DMS114 treated with DMSO at 0.1 percent for 48 hours (cell line): ENCODE measurements at regions not wholly inside any gene's neighbourhood (a gene's known extent, or its start where the extent isn't known, plus 50 kb on each side); places are given as distances from the start of the nearest gene placed in this dataset.
"Not testable (repeated sequence)": the region's sequence is repeated elsewhere in the genome, so short reads cannot be mapped to it uniquely, and the experiment has no call there.

ENCODE experiments used
- DNase-seq: peaks from one replicate; lab custom pipeline; 2025; ENCODE audit not compliant: unreplicated experiment; lab: John Stamatoyannopoulos, UW

GRCh38 chr6:114714836-114715507 is 372.1 kb upstream of the HS3ST5 start:
- no peak for DNase-seq

GRCh38 chr6:114713690-114714089 is 370.9 kb upstream of the HS3ST5 start:
- DNase-seq = no peak

DNA sequence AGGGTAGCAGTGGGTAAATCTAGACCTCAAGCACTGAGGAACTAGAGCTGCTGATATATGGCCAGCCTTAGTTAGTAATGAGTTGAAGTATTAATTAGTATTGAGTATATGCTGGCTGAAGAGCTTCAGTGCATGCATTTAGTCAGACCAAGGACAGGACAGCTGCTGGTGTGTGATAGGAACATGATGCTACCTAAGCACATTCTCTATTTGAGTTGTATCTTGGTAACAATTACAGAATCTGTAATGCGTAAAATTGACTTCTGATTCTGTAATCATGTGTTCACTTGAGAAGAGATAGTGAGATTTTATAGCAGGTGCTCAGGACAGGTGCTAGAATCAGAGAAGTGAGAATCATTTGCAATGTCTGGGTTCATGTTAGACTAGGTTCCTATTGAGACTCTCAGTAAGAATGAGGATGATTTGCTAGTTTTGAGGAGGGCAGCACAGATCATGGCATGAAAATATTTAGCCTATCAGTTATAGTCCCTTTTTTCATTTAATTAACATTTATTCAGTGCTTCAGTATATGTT is 369.4 kb upstream of the HS3ST5 start:
- no peak for DNase-seq

GRCh38 chr6:114707081-114707620 is 364.3 kb upstream of the HS3ST5 start:
- DNase-seq = no peak

GRCh38 chr6:114690625-114691024 is 347.8 kb upstream of the HS3ST5 start:
- no peak for DNase-seq

GRCh38 chr6:114659513-114659912 is 316.7 kb upstream of the HS3ST5 start:
- no peak for DNase-seq

- no peak for DNase-seq
Observed at GRCh38 chr6:114651611-114652010, 308.8 kb upstream of the HS3ST5 start.

DNA sequence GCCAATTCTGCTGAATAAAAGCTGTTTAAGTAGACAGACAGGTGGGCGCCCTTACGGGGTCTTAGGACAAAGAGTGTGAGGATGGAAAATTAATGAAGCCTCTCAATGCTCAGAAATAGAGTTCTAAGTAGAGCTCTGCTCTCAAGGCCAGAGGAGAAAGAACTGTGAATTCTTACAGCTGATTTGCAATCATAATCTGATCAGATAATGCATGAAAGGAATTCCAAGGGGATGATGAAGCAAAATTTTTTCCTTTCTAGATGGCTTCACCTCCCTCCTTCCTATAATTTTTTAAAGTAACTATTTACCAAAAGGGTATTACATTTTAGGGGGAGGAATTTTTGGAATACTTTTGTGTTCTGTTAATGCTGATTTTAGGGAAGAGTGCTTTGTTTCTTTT is 308.1 kb upstream of the HS3ST5 start:
- no peak for DNase-seq

- no peak for DNase-seq
Observed at GRCh38 chr6:114649298-114649697, 306.5 kb upstream of the HS3ST5 start.

GRCh38 chr6:114648847-114649246 is 306.0 kb upstream of the HS3ST5 start:
- DNase-seq = no peak

GRCh38 chr6:114638341-114638740 is 295.5 kb upstream of the HS3ST5 start:
- no peak for DNase-seq

DNA sequence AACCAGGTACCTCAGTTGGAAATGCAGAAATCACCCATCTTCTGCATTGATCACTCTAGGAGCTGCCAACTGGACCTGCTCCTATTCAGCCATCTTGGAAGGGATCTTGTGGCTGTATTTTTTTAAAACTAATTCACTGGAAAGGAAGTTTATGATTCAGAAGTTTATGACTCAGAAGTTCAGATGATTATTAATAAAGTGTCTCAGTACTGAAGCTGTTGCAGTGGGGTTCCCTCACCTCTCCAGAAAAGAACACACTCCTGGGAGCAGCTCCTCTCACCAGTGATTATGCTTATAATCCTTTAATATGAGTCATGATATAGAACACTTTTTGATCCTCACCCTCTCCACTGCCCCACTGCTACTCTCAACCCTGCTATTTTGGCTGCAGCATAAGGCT is 291.2 kb upstream of the HS3ST5 start:
- DNase-seq = no peak

- DNase-seq = not testable (repeated sequence)
Observed at GRCh38 chr6:114626226-114626625, 283.4 kb upstream of the HS3ST5 start.

GRCh38 chr6:114619621-114620200 is 276.9 kb upstream of the HS3ST5 start:
- no peak for DNase-seq

DNA sequence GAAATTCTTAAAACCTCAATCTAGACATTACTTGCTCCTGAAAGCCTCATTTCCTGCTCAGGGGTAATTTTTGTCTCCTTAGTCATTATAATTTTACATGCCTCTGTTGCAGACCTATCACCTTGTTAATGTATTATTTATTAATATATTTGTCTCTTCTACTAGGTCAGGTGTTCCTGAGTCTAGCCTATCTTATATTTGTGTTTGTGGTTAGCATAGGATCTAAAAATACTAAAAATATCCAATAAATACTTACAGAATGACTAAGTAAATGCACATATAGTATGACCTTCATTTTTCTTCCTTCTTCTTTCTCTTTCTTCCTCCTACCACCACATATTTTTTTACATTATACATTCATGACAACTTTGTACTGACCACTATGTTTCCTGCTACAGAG is 268.9 kb upstream of the HS3ST5 start:
- DNase-seq = no peak

DNA sequence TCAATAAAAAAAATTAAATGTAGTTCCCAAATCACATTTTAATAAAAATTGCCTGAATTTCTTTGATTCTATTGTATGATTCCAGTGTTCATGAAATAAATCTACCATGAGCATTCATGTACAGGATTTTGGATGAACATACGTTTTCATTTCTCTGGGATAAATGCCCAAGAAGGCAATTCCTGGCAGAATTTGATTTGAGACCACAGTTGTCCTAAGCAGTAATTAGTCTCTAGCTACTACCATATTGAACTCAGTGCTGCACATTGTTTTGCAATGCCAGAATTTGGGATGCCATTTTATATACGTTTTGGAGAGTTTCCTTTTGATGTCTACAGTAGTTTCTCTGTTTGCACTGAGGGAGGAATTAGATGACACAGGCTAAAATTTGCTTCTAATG is 265.3 kb upstream of the HS3ST5 start:
- no peak for DNase-seq

DNA sequence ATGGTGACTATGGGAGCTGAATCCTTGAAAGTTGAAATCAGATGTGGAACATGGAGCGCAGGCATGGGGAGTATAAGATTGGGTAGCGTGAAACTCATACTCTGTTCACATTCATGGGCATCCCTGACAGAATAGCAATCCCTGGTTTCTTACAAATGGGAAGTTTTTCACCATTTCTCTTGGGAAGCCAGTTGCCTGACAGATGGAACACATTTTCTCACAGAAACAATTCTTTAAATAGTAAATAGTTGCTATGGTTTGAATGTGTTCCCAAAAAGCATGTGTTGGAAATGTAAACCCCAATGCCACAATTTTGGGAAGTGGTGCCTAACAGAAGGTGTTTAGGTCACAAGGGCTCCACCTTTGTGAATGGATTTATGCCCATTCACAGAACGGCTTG is 262.8 kb upstream of the HS3ST5 start:
- no peak for DNase-seq

GRCh38 chr6:114600381-114600780 is 257.6 kb upstream of the HS3ST5 start:
- DNase-seq = no peak

DNA sequence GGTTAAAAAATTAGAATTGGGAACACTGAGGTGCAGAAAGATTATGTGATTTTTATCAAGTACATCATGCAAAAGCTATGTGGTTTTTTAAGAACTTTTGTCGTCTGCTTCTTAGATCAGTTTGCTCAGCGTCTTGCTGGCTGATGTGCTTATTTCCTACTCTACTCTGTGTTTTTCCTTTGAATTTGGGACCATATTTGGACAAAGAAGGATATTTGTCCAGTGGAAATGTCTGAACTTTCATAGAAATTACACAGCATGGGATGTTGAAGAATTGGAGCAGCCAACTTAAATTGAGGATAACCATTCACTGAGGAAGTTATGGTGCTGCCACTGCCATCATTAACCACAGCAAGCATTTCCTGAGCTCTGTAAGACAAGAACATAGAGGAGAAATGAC is 252.8 kb upstream of the HS3ST5 start:
- no peak for DNase-seq

GRCh38 chr6:114595186-114595585 is 252.4 kb upstream of the HS3ST5 start:
- DNase-seq = no peak

GRCh38 chr6:114592506-114592905 is 249.7 kb upstream of the HS3ST5 start:
- DNase-seq = no peak

DNA sequence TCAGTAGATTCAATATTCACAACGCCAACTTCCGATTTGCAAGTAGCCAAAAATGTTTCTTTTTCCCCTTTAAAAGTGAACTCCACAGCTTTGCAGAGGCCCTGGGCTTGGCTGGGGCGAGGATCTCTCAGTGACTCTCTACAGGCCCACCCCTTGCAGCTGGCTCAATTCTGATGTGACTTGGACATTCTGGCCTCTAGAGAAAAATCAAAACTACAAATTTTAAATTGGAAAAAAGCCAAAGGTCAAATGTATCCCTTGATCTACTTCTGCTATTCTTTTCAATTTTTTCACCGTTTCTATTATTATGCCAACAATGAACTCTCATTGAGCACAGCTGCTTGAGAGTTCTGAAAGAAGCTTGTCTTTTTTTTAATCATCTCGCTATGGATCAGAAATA is 245.9 kb upstream of the HS3ST5 start:
- DNase-seq = no peak

GRCh38 chr6:114586298-114586697 is 243.5 kb upstream of the HS3ST5 start:
- DNase-seq = no peak
